ENCODE measurements at regions not wholly inside any gene's neighbourhood (a gene's known extent, or its start where the extent isn't known, plus 50 kb on each side); places are given as distances from the start of the nearest gene placed in this dataset.

DNA sequence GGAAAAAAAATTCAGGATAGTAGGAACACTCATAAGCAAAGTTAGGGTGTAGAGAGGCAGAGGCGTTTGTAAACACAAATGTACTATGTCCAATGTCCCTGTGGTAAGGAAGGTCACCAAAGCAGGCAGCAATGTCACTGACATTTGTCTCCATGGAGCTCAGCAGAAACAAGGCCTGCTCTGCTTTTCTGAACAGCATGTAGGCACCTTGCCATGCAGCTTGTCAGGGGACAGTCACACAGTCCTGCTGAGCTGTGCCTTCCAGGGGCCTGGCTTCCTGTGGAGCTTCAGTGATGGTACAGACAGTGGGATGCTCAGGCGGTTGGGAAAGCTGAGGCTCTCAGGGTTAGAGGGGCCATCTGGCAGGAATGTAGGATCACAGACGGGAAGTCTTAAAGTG, 74.5 kb upstream of the HS3ST1 start:
- no peak for DNase-seq (ENCODE audit: low read depth, low spot score)
- Histone ChIP-seq H3K36me3 (ENCODE audit: insufficient read depth, insufficient read length, low read length) (no peaks in the 10 kb centered on the region), H3K27me3 (ENCODE audit: insufficient read depth, insufficient read length) (no peaks in the 10 kb centered on the region), H3K9me3 (ENCODE audit: insufficient read depth, low read length) (no peaks in the 10 kb centered on the region), H3K4me1 (ENCODE audit: insufficient read depth, insufficient read length) (no peaks in the 10 kb centered on the region), H3K4me3 (ENCODE audit: insufficient read length, low read depth) (no peak overlapping the region), H3K9ac (ENCODE audit: insufficient read length, low read depth) (no peak overlapping the region)
- TF ChIP-seq YY1 (IDR thresholded peaks at IDR 0.05; ENCODE audit: insufficient read depth, insufficient read length) (no peak), SUZ12 (IDR thresholded peaks at IDR 0.05; ENCODE audit: extremely low read depth, insufficient read depth, insufficient read length) (no peak), ZNF274 (IDR thresholded peaks at IDR 0.05; ENCODE audit: low read depth, low read length) (no peak)

GRCh38 chr4:11497972-11498371, 69.3 kb upstream of the HS3ST1 start:
- no peaks in the 10 kb centered on the region for H3K4me1 ChIP-seq (ENCODE audit: insufficient read depth, insufficient read length)
- no peak overlapping the region for H3K4me3 ChIP-seq (ENCODE audit: insufficient read length, low read depth)
- H3K27me3 ChIP-seq (ENCODE audit: insufficient read depth, insufficient read length), result no peaks in the 10 kb centered on the region
- H3K9me3 ChIP-seq (ENCODE audit: insufficient read depth, low read length), result 0 out of 2 replicates have a peak, but pooled peaks cover 7% of the 10 kb centered on the region
- no peaks in the 10 kb centered on the region for H3K36me3 ChIP-seq (ENCODE audit: insufficient read depth, insufficient read length, low read length)
- no peak overlapping the region for H3K9ac ChIP-seq (ENCODE audit: insufficient read length, low read depth)
- DNase-seq (ENCODE audit: low read depth, low spot score), result no peak
- TF ChIP-seq YY1 (IDR thresholded peaks at IDR 0.05; ENCODE audit: insufficient read depth, insufficient read length) (no peak), ZNF274 (IDR thresholded peaks at IDR 0.05; ENCODE audit: low read depth, low read length) (no peak), SUZ12 (IDR thresholded peaks at IDR 0.05; ENCODE audit: extremely low read depth, insufficient read depth, insufficient read length) (no peak)

DNA sequence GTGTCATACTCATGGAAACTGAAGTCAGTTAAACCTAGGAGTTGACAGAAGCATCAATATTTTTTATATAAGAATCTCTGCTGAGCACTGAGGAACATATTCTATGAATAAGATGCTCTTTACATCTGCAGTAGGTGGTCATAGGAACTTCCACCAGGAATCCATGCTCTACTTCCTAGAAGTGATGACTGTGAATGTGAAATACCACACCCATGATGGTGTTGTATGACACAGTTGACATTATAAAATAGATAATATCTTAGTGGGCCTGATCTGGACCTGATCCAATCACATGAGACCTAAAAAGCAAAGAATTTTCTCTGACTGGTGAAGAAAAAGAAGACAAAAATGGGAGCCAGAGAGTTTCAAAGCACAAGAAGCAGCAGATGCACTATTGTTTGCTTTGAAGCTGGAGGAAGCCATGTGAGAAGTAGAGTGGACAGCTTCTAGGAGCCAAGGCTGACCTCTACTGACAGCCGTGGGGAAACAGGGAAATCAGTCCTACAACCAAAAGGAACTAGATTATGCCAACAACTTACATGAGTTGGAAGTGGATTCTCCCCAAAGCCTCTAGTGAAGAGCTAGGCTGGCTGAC, 68.6 kb upstream of the HS3ST1 start:
- no peak overlapping the region for H3K9ac ChIP-seq (ENCODE audit: insufficient read length, low read depth)
- no peaks in the 10 kb centered on the region for H3K4me1 ChIP-seq (ENCODE audit: insufficient read depth, insufficient read length)
- H3K36me3 ChIP-seq (ENCODE audit: insufficient read depth, insufficient read length, low read length), result no peaks in the 10 kb centered on the region
- H3K4me3 ChIP-seq (ENCODE audit: insufficient read length, low read depth), result no peak overlapping the region
- no peak for DNase-seq (ENCODE audit: low read depth, low spot score)
- TF ChIP-seq YY1 (IDR thresholded peaks at IDR 0.05; ENCODE audit: insufficient read depth, insufficient read length) (no peak), SUZ12 (IDR thresholded peaks at IDR 0.05; ENCODE audit: extremely low read depth, insufficient read depth, insufficient read length) (no peak), ZNF274 (IDR thresholded peaks at IDR 0.05; ENCODE audit: low read depth, low read length) (no peak)
- H3K9me3 ChIP-seq (ENCODE audit: insufficient read depth, low read length), result 0 out of 2 replicates have a peak, but pooled peaks cover 7% of the 10 kb centered on the region
- no peaks in the 10 kb centered on the region for H3K27me3 ChIP-seq (ENCODE audit: insufficient read depth, insufficient read length)

DNA sequence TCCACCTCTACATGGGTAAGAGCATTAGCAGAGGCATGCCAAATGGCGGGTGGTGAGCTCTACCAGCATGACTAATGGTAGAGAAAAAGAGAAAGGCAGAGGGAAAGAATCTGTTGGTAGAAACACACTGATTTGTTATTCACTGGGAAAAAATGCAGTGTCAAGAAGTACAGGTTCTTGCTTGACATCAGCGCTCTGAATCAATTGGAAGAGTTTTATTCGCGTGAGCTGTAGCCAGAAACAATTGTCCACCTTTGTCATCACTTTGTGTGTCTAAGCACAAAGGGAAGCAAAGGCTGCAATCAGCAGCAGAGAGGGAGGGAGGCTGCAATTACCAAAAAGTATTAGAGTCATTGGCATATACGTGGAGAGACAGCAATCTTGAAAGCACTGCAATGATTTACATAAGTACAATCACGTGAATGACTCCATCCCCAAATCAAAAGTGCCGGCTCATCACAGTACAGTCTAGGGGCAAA, 67.7 kb upstream of the HS3ST1 start:
- no peaks in the 10 kb centered on the region for H3K36me3 ChIP-seq (ENCODE audit: insufficient read depth, insufficient read length, low read length)
- 0 out of 2 replicates have a peak, but pooled peaks cover 7% of the 10 kb centered on the region for H3K9me3 ChIP-seq (ENCODE audit: insufficient read depth, low read length)
- H3K4me3 ChIP-seq (ENCODE audit: insufficient read length, low read depth), result no peak overlapping the region
- TF ChIP-seq YY1 (IDR thresholded peaks at IDR 0.05; ENCODE audit: insufficient read depth, insufficient read length), result no peak
- TF ChIP-seq ZNF274 (IDR thresholded peaks at IDR 0.05; ENCODE audit: low read depth, low read length), result no peak
- TF ChIP-seq SUZ12 (IDR thresholded peaks at IDR 0.05; ENCODE audit: extremely low read depth, insufficient read depth, insufficient read length), result no peak
- no peaks in the 10 kb centered on the region for H3K4me1 ChIP-seq (ENCODE audit: insufficient read depth, insufficient read length)
- no peak overlapping the region for H3K9ac ChIP-seq (ENCODE audit: insufficient read length, low read depth)
- no peak for DNase-seq (ENCODE audit: low read depth, low spot score)
- no peaks in the 10 kb centered on the region for H3K27me3 ChIP-seq (ENCODE audit: insufficient read depth, insufficient read length)

DNA sequence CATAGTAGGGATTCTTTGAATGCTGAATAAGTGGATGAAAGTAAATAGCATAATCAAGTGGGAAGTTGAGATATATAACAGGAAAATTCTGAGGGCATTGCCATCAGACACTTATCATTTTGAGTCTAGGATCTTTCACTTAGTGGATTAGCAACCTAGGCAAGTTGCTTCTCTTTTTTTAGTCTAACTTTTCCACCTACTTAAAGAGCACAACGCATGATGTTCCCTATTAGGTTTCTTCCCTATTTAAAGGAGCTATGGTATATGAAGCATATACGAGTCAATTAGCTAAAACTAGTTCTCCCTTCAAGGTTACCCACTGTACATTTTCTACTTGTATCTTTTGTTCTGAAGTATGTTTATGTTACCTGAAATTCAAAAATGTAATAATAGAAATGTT, 67.1 kb upstream of the HS3ST1 start:
- Histone ChIP-seq H3K9me3 (ENCODE audit: insufficient read depth, low read length) (0 out of 2 replicates have a peak, but pooled peaks cover 7% of the 10 kb centered on the region), H3K9ac (ENCODE audit: insufficient read length, low read depth) (no peak overlapping the region), H3K4me3 (ENCODE audit: insufficient read length, low read depth) (no peak overlapping the region), H3K4me1 (ENCODE audit: insufficient read depth, insufficient read length) (no peaks in the 10 kb centered on the region), H3K36me3 (ENCODE audit: insufficient read depth, insufficient read length, low read length) (no peaks in the 10 kb centered on the region), H3K27me3 (ENCODE audit: insufficient read depth, insufficient read length) (no peaks in the 10 kb centered on the region)
- no peak for DNase-seq (ENCODE audit: low read depth, low spot score)
- TF ChIP-seq SUZ12 (IDR thresholded peaks at IDR 0.05; ENCODE audit: extremely low read depth, insufficient read depth, insufficient read length) (no peak), ZNF274 (IDR thresholded peaks at IDR 0.05; ENCODE audit: low read depth, low read length) (no peak), YY1 (IDR thresholded peaks at IDR 0.05; ENCODE audit: insufficient read depth, insufficient read length) (no peak)

DNA sequence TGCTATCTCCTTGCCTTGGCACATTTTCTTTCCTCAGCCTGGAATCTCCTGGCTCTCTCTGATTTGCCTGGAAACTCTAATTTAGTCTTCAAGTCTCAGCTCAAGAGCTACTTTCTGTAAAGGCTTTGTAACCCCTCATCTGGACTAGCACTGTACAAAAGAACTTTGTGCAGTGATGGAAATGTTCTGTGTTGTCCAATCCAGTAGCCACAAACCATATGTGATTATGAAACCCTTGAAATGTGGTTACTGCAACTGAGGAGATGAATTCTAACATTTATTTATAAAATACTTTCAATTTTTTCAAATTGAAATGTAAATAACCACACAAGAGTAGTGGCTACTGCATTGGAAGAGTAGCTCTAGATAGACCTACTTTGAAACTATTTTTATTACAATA, 66.6 kb upstream of the HS3ST1 start:
- H3K36me3 ChIP-seq (ENCODE audit: insufficient read depth, insufficient read length, low read length), result no peaks in the 10 kb centered on the region
- no peak for TF ChIP-seq ZNF274 (IDR thresholded peaks at IDR 0.05; ENCODE audit: low read depth, low read length)
- no peak for TF ChIP-seq SUZ12 (IDR thresholded peaks at IDR 0.05; ENCODE audit: extremely low read depth, insufficient read depth, insufficient read length)
- no peak for TF ChIP-seq YY1 (IDR thresholded peaks at IDR 0.05; ENCODE audit: insufficient read depth, insufficient read length)
- no peaks in the 10 kb centered on the region for H3K27me3 ChIP-seq (ENCODE audit: insufficient read depth, insufficient read length)
- no peak for DNase-seq (ENCODE audit: low read depth, low spot score)
- H3K9ac ChIP-seq (ENCODE audit: insufficient read length, low read depth), result no peak overlapping the region
- no peaks in the 10 kb centered on the region for H3K4me1 ChIP-seq (ENCODE audit: insufficient read depth, insufficient read length)
- 0 out of 2 replicates have a peak, but pooled peaks cover 7% of the 10 kb centered on the region for H3K9me3 ChIP-seq (ENCODE audit: insufficient read depth, low read length)
- no peak overlapping the region for H3K4me3 ChIP-seq (ENCODE audit: insufficient read length, low read depth)

GRCh38 chr4:11494232-11494631, 65.5 kb upstream of the HS3ST1 start:
- no peaks in the 10 kb centered on the region for H3K27me3 ChIP-seq (ENCODE audit: insufficient read depth, insufficient read length)
- no peak overlapping the region for H3K4me3 ChIP-seq (ENCODE audit: insufficient read length, low read depth)
- no peaks in the 10 kb centered on the region for H3K36me3 ChIP-seq (ENCODE audit: insufficient read depth, insufficient read length, low read length)
- 0 out of 2 replicates have a peak, but pooled peaks cover 7% of the 10 kb centered on the region for H3K9me3 ChIP-seq (ENCODE audit: insufficient read depth, low read length)
- no peak overlapping the region for H3K9ac ChIP-seq (ENCODE audit: insufficient read length, low read depth)
- TF ChIP-seq ZNF274 (IDR thresholded peaks at IDR 0.05; ENCODE audit: low read depth, low read length) (no peak), YY1 (IDR thresholded peaks at IDR 0.05; ENCODE audit: insufficient read depth, insufficient read length) (no peak), SUZ12 (IDR thresholded peaks at IDR 0.05; ENCODE audit: extremely low read depth, insufficient read depth, insufficient read length) (no peak)
- DNase-seq (ENCODE audit: low read depth, low spot score), result no peak
- H3K4me1 ChIP-seq (ENCODE audit: insufficient read depth, insufficient read length), result no peaks in the 10 kb centered on the region

All from NT2/D1 (cell line).